Fibroblast of mammary gland (primary cell): ENCODE measurements at regions not wholly inside any gene's neighbourhood (a gene's known extent, or its start where the extent isn't known, plus 50 kb on each side); places are given as distances from the start of the nearest gene placed in this dataset.

Experiments used
- DNase-seq: peaks from one replicate; pipeline ENCODE4 v3.0.0-alpha.2; 2010; ENCODE audit warnings: low read depth
- H3K4me3 ChIP-seq: 2 replicates; pipeline ENCODE4 v1.5.1; 2011; ENCODE audit warnings: low read depth, mild to moderate bottlenecking, low read length, moderate library complexity; ENCODE audit not compliant: control insufficient read depth
- CTCF ChIP-seq: conservative IDR thresholded peaks from 2 replicates; pipeline ENCODE4 v1.5.1; 2011; ENCODE audit warnings: low read depth, low read length, inconsistent platforms; ENCODE audit not compliant: control insufficient read depth, insufficient read depth

GRCh38 chr5:1726469-1726865 is 73.2 kb downstream of the MRPL36 start:
- no peak for DNase-seq
- no peak overlapping the region for H3K4me3 ChIP-seq
- no peak for TF ChIP-seq CTCF

- DNase-seq: no peak
- no peak for TF ChIP-seq CTCF
- H3K4me3 ChIP-seq: no peak overlapping the region
These were observed 73.8 kb downstream of the MRPL36 start for GRCh38 chr5:1725641-1726468.

- H3K4me3 ChIP-seq: no peak overlapping the region
- DNase-seq: peak; percentile 9
- no peak for TF ChIP-seq CTCF
These were observed 74.6 kb downstream of the MRPL36 start for GRCh38 chr5:1724822-1725602.

GRCh38 chr5:1723957-1724821 is 75.4 kb downstream of the MRPL36 start:
- TF ChIP-seq CTCF: no peak
- no peak for DNase-seq
- no peak overlapping the region for H3K4me3 ChIP-seq

- H3K4me3 ChIP-seq: no peak overlapping the region
- no peak for TF ChIP-seq CTCF
- DNase-seq: no peak
These were observed 76.2 kb downstream of the MRPL36 start for GRCh38 chr5:1723476-1723875.

- no peak for DNase-seq
- no peak overlapping the region for H3K4me3 ChIP-seq
- TF ChIP-seq CTCF: no peak
These were observed 76.8 kb downstream of the MRPL36 start for GRCh38 chr5:1722877-1723276.
